WERI-Rb-1 (cell line): ENCODE measurements at regions not wholly inside any gene's neighbourhood (a gene's known extent, or its start where the extent isn't known, plus 50 kb on each side); places are given as distances from the start of the nearest gene placed in this dataset.

Source experiments
- DNase-seq: peaks from one replicate; pipeline ENCODE4 v3.0.0-alpha.2; 2020
- H3K27ac ChIP-seq: fragments of 250-450 bp; sonication (Bioruptor Pico); 2 replicates; pipeline ENCODE4 v1.5.1; 2020; ENCODE audit warnings: mild to moderate bottlenecking, moderate library complexity
- H3K27me3 ChIP-seq: fragments of 250-450 bp; sonication (Bioruptor Pico); 2 replicates; pipeline ENCODE4 v1.5.1; 2021; ENCODE audit warnings: mild to moderate bottlenecking, low read depth, moderate library complexity; ENCODE audit not compliant: insufficient read depth, severe bottlenecking
- H3K36me3 ChIP-seq: fragments of 250-450 bp; sonication (Bioruptor Pico); 2 replicates; pipeline ENCODE4 v1.5.1; 2020; ENCODE audit warnings: mild to moderate bottlenecking, moderate library complexity
- H3K4me3 ChIP-seq: 2 replicates; pipeline ENCODE4 v1.5.1; 2011; ENCODE audit warnings: low read depth, mild to moderate bottlenecking, control low read depth, low read length
- H3K9me3 ChIP-seq: fragments of 250-450 bp; sonication (Bioruptor Pico); 2 replicates; pipeline ENCODE4 v1.5.1; 2021; ENCODE audit warnings: mild to moderate bottlenecking, moderate library complexity; ENCODE audit not compliant: severe bottlenecking
- CTCF ChIP-seq: IDR thresholded peaks from 2 replicates; pipeline ENCODE4 v1.5.1; 2011; ENCODE audit warnings: low read depth, mild to moderate bottlenecking, control low read depth, inconsistent platforms, low read length

GRCh38 chr10:33570495-33570894 is 236.0 kb upstream of the NRP1 start:
- Histone ChIP-seq H3K9me3 (no peaks in the 10 kb centered on the region), H3K27me3 (no peaks in the 10 kb centered on the region), H3K4me3 (no peak overlapping the region), H3K27ac (no peak overlapping the region), H3K36me3 (no peaks in the 10 kb centered on the region)
- DNase-seq, result no peak
- TF ChIP-seq CTCF, result no peak

GRCh38 chr10:33569702-33570101 is 235.2 kb upstream of the NRP1 start:
- Histone ChIP-seq H3K27ac (no peak overlapping the region), H3K9me3 (no peaks in the 10 kb centered on the region), H3K4me3 (no peak overlapping the region), H3K36me3 (no peaks in the 10 kb centered on the region), H3K27me3 (no peaks in the 10 kb centered on the region)
- no peak for TF ChIP-seq CTCF
- DNase-seq, result no peak

- Histone ChIP-seq H3K27ac (no peak overlapping the region), H3K4me3 (no peak overlapping the region), H3K9me3 (no peaks in the 10 kb centered on the region), H3K27me3 (no peaks in the 10 kb centered on the region), H3K36me3 (no peaks in the 10 kb centered on the region)
- DNase-seq, result no peak
- no peak for TF ChIP-seq CTCF
These were observed 232.0 kb upstream of the NRP1 start for GRCh38 chr10:33566426-33566825.

GRCh38 chr10:33566001-33566400 is 231.5 kb upstream of the NRP1 start:
- no peak for TF ChIP-seq CTCF
- H3K27me3 ChIP-seq, result no peaks in the 10 kb centered on the region
- no peak overlapping the region for H3K4me3 ChIP-seq
- no peak for DNase-seq
- H3K27ac ChIP-seq, result no peak overlapping the region
- no peaks in the 10 kb centered on the region for H3K9me3 ChIP-seq
- H3K36me3 ChIP-seq, result no peaks in the 10 kb centered on the region

GRCh38 chr10:33565231-33565630 is 230.8 kb upstream of the NRP1 start:
- Histone ChIP-seq H3K36me3 (no peaks in the 10 kb centered on the region), H3K9me3 (no peaks in the 10 kb centered on the region), H3K27ac (no peak overlapping the region), H3K27me3 (no peaks in the 10 kb centered on the region), H3K4me3 (no peak overlapping the region)
- no peak for TF ChIP-seq CTCF
- DNase-seq, result no peak

GRCh38 chr10:33559105-33559504 is 224.6 kb upstream of the NRP1 start:
- Histone ChIP-seq H3K27me3 (no peaks in the 10 kb centered on the region), H3K9me3 (no peaks in the 10 kb centered on the region), H3K4me3 (no peak overlapping the region), H3K36me3 (no peaks in the 10 kb centered on the region), H3K27ac (no peak overlapping the region)
- TF ChIP-seq CTCF, result no peak
- no peak for DNase-seq
